ENCODE measurements at regions not wholly inside any gene's neighbourhood (a gene's known extent, or its start where the extent isn't known, plus 50 kb on each side); places are given as distances from the start of the nearest gene placed in this dataset.

GRCh38 chr9:81080185-81080584 lies 609.2 kb downstream of the TLE1 start:
- TF ChIP-seq CTCF (optimal IDR thresholded peaks at IDR 0.05 in 1 of 3, IDR thresholded peaks at IDR 0.05 in 1 of 3, conservative IDR thresholded peaks at IDR 0.05 in 1 of 3; ENCODE audit: extremely low read depth in 1 of 3, insufficient read depth in 2 of 3, low read length in 3 of 3): no peak
- TF ChIP-seq EZH2 (IDR thresholded peaks at IDR 0.05; ENCODE audit: low read length): no peak
